GM19455 (cell line): ENCODE measurements at regions not wholly inside any gene's neighbourhood (a gene's known extent, or its start where the extent isn't known, plus 50 kb on each side); places are given as distances from the start of the nearest gene placed in this dataset.

Experiments used
- ATAC-seq: cut with Tn5 transposase; IDR thresholded peaks from one replicate; pipeline ENCODE4 v1.9.1; 2021; ENCODE audit not compliant: unreplicated experiment

DNA sequence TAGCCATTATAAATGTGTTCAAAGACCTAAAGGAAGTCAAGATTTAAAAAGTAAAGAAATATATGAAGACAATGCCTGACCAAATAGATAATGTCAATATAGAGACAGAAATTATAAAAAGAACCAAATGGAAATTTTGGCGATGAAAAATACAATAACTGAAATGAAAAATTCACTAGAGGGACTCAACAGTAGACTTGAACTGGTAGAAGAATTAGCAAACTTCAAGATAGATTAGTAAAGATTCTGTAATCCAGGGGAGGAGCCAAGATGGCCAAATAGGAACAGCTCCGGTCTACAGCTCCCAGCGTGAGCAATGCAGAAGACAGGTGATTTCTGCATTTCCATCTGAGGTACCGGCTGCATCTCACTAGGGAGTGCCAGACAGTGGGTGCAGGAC, 433.2 kb downstream of the HINT1 start:
- ATAC-seq, result no peak

DNA sequence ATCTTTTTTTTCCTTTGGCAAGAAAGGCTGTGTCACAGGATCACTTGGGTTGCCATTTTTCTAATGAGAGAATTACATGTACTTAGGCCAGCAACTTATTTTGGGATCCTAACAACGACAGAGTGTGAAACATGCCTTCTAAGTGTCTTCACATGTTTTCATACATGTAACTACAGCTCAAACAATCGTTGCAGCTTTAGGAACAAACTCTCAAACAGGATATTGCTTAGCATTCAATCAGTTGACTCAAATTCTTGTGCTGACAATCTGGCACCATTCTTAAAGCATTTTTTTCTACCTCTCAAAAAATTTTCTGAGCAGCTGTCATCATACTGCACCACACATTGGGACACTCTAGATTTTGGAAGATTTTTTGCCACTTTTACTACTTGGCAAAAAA, 435.5 kb downstream of the HINT1 start:
- ATAC-seq, result no peak

DNA sequence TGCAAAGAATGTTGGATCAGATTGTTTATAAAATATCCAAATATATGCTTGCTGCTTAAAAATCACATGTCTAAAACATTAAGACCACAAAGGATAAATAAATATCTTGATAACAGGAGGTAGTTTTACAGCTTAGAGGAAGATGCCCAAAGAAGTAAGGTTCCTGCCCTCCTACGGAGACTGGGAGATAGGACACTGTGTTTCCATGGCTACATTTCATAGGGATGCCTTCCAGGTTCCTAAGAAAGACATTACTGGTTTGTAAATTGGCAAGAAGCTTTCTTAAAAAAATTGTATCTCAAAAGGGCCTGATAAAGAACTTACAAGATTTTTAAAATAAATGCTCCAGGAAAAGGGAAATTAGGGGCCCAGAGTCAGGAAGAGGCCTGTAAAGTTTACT, 437.2 kb downstream of the HINT1 start:
- ATAC-seq, result no peak

DNA sequence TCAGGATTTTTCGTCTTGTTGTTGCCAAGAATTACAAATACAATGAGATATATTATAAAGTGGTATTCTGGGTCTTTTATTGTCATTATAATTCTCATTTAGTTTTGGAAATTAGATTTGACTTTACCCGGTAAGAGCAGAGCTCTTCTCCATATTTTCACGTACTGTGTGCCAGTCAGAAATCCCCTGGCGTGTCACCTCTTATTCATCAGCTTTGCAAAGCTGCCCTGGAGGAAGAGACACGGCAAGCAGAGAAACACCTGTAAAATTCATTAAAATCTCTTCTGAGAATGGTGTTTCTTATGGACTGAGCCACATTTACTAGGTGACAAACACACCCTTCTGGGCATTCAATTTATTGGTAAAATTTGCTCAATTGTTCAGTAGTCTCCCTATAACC, 440.4 kb downstream of the HINT1 start:
- no peak for ATAC-seq

DNA sequence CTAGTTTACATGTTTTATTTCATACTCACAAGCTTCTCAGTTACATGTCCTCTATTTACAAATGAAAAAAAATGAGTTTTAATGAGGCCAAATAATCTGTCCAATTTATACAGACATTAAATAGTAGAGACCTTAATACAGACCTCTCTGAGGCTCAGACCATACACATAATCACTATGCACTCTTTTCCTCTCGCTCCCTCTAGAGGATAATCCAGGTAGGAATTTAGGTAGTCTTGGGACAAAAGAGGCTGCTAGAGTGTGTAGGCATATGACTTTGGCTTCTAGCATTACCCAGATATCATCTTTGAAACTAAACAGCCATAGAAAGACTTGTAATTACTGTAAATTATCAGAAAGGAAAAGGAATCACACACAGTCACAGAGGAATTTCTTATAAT, 444.7 kb downstream of the HINT1 start:
- ATAC-seq, result no peak

DNA sequence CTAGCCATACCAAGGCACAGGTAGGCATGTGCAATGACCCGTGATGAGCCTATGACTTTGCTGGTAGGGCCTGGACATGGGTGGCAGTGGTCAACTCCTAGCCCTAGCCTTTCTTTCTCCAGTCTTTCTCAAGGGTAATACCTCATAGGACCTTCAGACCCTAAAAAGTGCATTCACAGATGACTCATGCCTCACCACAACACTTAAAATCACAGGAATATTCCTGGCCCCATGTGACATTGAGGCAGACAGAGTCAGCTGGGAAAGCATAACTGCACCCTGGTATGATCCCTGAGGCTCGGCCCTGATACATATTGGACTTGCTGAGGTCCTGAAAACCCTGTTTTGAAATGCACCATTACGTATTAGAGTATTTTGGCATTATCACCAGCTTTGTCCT, 449.5 kb downstream of the HINT1 start:
- ATAC-seq, result no peak

DNA sequence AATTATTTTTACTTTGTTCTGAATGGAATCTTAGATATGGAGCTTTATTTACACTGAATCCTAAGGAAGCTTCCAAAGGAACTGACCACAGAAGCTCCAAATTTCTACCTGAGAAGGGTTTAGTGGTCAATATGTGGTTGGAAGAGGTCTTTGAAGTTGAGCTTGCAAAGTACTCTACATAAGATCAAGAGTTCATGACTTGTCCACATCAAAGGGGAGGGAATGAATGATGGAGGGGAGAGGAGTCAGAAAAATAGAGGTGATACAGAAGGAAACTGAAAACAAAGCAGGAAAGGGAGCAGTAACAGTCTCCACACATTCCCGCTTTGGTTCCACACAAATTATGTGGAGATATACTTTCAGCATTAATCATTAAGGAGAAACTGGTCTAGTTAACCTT, 450.9 kb downstream of the HINT1 start:
- ATAC-seq, result no peak

DNA sequence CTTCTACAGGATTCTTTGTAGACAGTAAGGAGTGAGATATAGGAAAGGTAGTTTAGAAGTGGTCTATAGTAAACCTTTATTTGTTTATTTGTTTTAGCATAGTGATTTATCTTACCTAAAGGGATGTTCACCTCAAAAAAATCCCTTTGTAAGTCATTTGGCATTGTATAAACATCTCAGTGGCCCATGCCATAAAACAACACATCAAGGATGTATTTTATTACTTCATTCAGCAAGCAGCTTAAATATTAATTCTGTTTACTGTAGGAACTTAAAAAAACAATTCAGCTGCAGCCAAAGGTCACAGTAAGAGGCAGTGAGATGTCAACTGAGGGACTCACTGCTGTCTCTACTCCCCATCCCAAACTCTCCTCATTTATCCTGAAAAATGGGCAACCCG, 452.7 kb downstream of the HINT1 start:
- ATAC-seq, result no peak

DNA sequence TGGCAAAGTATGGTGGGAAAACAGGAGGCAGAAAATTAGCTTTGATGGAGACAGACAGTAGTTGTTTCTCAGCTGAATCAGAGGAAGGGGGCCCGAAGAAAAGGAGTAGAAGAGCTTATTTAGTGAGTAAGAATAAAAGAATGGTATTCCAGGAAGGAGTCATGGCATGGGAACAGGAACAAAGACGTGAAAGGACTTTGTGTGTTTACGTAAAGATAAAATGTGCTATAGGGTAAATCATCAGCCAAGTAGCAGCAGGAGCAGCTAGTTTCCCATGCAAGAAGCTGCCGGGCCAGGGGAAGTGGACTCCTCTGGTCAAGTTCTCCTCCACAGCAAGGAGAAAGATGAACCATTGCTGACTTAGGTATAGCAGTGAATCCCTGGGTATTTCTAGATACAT, 454.5 kb downstream of the HINT1 start:
- ATAC-seq, result no peak

DNA sequence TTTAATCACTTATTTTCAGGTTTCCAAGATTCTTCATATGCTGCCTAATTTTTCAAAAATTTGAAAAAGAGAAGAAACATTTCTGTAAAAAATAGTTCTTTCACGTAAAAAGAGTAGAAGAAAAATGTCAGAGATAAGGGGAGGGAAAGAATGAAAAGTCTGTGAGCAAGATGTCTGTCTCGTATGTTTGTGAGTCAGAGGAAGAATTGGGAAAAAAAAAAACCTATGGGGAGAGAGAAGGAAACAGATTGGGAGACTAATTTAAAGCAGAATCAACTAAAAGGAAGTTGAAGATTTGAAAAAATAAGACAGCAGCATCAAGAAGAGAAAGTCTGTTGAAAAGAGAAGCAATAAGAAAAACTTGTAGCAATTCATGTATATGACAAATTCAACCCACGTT, 456.3 kb downstream of the HINT1 start:
- ATAC-seq, result no peak

DNA sequence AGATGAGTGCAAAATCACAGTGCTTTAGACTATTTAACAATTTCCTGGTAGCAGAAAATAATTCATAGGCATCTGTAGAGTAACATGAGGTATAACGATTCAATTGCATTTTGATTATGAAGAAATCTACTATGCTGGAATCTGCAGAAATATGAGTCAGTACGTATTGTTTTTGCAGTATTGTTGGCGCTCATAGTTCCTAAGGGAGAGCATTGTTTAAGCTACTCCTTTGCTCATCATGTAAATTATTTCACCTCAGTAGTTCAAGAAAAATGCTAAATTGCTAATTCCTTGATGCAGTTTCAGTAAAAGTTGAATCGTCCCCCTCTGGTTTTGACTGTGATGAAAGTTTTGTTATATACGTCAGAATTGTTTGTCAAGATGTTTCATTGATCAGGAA, 458.4 kb downstream of the HINT1 start:
- no peak for ATAC-seq

DNA sequence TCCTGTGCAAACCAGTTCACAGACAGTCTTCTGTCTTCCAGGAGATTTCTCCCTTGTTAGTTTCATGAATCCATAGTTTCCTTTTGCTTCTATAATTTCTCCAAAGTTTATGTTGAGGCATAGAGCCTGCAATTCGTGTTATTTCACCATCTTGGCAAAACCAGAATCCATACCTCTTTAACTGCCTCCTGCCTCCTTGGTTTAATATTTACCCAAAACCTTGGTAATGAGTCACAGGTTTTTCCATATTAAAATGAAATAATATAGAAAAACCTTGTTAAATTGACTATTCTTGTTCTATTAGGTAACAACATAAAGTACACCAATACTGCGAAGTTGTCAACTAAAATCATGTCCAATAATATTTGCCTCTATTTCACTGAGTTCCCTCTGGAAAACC, 459.7 kb downstream of the HINT1 start:
- no peak for ATAC-seq

DNA sequence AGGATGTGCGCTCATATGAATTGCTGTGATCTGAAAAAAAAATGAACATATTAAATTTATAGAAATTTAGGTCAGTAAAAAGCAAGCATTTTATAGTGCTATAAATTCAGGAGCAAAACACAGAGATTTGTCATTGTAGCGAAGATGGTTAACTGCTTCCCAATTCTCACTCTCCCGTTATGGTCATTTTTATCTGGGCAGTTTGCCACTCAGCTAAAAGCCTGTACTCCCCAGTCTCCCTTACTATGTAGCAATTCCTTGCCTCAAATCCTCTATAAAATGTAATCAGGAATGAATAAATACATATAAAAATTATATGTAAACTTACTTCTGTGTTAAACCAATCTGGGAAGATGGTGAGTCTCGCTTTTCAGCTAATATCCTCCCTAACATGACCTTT, 471.5 kb downstream of the HINT1 start:
- ATAC-seq, result no peak

DNA sequence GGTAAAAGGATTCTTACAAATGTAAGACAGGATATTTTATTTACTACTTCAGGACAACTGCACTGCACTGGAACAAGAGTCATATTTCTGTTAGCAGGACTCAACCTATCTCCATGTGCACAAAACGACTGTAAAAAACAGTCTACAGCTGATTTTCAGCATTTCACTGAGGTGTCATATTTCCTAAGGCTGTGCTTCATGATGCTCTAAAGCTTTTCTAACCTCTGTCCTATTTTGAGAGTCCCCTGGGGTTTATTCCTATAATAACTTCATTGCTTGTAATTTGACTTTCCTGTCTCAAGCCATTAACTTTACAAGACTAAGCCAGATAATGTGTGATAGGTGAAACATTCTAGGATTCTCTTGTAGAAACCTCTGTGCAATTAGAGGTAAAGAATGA, 472.3 kb downstream of the HINT1 start:
- no peak for ATAC-seq

DNA sequence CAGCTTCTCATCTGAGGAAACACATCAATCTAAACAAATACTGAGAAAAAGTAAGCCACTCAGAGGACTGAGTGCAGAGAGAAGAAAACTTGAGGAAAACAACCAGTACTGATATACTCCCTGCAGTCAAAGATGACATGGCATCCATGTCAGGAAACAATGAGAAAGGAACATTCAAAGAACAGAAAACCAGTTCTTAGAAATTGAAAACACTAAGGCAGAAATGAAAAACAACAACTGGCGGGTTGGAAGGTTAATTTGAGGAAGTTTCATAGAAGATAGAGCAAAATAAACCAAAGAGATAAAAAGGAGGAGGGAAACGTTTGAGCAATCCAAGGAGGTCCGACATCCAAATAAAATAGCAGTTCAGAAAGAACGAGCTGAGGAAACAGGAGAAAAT, 475.2 kb downstream of the HINT1 start:
- ATAC-seq, result no peak

DNA sequence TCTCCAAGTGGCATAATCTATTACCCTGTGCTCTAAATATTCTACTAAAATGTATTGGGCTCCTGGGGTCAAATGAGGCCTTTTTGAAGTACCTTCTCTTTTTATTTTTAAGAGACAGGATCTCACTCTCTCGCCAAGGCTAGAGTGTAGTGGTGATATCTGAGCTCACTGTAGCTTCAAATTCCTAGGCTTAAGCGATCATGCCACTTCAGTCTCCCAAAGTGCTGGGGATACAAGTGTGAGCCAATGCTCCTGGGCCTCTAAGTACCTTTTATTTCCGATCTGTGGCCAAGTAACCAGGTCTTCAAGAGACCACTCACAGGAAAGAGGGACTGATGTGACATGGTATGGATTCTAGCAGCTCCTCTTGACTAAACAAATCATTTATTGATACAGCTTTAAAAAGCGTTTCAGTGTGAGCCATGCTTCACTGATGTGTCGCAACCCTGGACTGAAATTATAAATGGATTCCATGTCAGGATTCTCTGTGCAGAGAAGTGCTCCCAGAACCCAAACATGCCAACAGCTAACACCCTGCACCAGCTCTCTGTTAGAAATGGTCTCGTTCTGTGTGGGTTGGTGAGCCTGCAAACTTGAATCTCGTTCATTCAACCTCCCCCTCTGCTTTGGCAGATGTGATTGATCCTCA, 477.8 kb downstream of the HINT1 start:
- no peak for ATAC-seq

DNA sequence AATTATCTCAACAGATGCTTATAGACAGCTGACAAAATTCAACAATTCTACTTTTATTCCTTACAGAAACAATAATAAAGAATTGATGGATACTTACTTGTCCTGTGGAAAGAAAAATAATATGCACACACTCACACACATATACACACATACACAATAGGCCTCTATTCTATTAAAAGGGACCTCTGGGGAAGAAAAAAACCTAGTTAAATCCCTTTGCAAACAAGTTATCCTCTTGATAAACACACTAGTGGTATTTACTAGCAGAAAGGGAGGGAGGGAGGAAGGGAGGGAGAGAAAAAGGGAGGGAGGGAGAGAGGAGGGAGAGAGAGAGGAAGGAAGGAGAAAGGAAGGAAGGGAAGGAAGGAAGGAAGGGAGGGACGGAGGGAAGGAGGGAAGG, 486.4 kb downstream of the HINT1 start:
- no peak for ATAC-seq

DNA sequence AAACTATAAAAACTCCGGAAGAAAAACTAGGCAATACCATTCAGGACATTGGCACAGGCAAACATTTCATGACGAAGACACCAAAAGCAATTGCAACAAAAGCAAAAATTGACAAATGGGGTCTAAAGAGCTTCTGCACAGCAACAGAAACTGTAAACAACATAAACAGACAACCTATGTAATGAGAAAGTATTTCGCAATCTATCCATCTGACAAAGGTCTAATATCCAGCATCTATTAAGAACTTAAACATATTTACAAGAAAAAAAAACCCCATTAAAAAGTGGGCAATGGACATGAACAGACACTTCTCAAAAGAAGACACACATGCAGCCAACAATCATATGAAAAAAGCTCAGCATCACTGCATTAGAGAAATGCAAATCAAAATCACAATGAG, 498.6 kb downstream of the HINT1 start:
- ATAC-seq, result no peak

DNA sequence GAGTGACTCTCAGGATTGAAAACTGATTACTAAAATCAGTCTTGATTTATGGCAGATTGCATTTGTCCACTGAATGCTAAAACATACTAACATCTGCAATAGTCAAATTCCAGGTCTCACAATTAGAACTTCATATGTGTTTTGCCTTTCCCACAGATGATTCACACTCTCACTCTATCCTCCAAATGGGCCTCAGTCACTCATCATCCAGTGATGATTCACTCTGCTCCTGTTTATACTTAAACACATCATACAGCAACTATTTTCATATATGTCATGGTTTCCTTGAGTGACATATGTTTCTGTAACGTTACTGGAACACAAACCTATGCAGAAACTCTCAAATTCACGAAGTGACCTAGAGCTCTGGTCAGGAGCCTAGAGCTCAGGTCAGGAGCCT, 512.9 kb downstream of the HINT1 start:
- ATAC-seq, result no peak

DNA sequence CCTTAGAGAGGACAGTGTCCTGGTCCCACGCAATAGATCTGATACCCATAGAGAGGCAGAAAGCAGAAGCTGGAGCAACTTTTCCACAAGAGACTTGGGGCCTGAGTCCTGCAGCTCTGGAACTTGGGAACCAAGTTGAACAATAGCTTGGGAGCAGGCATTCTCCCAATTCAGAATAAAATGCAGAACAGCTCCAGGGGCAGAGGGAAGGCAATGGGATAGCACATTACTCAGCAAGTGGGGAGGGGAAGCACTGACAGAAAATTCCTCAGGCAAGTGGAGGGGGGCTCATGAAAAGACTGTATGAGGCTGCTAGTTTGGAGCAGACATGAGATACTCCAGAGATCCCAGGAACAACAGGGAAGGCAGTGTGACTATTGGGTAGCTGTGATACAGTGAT, 513.6 kb downstream of the HINT1 start:
- ATAC-seq, result no peak

DNA sequence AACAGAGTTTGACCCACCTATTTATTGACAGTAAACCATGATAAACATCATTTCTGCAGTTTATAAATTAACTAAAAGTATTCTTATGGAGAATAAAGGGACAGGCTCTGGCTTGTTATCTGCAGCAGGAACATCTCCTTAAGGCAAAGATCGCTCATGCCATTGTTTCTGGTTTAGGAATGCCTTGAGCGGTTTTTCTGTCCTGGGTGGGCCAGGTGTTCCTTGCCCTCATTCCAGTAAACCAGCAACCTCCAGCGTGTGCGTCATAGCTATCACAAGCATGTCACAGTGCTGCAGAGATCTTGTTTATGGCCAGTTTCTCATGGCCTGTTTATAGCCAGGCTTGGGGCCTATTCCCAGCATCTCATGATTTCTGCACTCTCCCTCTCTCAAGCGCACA, 521.7 kb downstream of the HINT1 start:
- ATAC-seq, result no peak

DNA sequence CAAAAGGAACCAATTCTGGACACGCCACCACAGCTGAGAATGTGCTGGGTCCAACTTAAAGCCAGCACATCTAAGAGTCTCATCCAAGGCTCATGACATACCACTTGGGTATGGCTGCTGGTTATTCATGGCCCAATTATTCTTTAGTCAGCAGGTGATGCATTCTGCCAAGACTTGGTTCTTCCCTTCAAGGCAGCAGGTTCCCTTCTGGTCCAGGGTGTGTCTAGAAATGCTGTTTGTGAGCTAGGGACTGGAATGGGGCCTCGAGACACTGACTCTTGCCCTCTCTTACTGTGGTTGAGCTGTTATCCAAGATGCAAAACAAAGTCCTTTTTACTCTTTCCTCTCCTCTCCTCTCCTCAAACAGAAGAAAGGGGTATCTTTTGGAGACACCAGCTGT, 522.6 kb downstream of the HINT1 start:
- ATAC-seq, result no peak

DNA sequence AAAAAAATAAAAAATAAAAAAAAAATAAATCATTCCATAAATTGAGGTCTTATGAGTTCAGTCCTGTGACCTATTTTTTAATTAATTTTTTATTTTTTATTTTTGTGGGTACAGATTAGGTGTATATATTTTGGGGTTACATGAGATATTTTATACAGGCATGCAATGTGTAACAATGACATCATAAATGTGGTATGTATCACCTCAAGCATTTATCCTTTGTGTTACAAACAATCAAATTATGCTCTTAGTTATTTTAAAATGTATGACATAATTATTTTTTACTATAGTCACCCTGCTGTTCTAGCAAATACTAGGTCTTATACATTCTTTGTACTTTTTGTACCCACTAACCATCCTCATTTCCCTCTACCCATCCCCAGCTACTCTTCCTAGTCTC, 537.9 kb downstream of the HINT1 start:
- ATAC-seq, result no peak

DNA sequence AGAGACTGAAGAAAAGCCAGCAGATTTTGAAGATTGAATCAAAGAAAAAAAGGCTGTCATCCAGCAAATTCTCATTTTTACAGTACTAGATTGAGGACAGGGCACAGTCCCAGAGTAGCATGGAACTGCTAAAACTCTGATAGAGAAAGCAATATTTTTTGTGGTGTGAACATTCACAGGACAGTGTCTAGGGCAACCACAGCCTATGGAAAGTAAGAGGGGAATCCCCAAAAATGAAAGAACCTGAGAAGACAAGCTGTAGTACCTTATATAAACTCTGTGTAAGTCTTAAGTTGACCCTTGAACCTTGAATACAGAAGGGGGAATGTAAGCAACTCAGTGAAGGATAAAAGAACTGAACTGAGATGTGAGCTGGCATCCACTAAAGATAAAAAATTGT, 540.3 kb downstream of the HINT1 start:
- ATAC-seq, result no peak
